ENCODE measurements at regions not wholly inside any gene's neighbourhood (a gene's known extent, or its start where the extent isn't known, plus 50 kb on each side); places are given as distances from the start of the nearest gene placed in this dataset.

GRCh38 chr11:70486731-70487130 lies 88.4 kb downstream of the CTTN start:
- intact Hi-C loops (cut with micrococcal nuclease; ENCODE audit: unreplicated experiment), result no loop called here
- CTCF ChIA-PET, result no interaction called here
- Histone ChIP-seq H3K4me3 (ENCODE audit: low read depth, low read length, poor library complexity, severe bottlenecking) (no peak overlapping the region), H3K4me1 (ENCODE audit: insufficient read depth, low read length, poor library complexity, severe bottlenecking) (peaks cover 9% of the 10 kb centered on the region), H3K36me3 (ENCODE audit: insufficient read depth, low read length, poor library complexity, severe bottlenecking) (no peaks in the 10 kb centered on the region), H3K9me3 (ENCODE audit: low read depth, low read length, poor library complexity, severe bottlenecking) (peaks cover 3% of the 10 kb centered on the region), H3K27ac (ENCODE audit: low read depth, low read length, poor library complexity, severe bottlenecking) (no peak overlapping the region), H3K27me3 (replicated peaks; ENCODE audit: insufficient read depth, low read depth, low read length, poor library complexity) (no peaks in the 10 kb centered on the region)
- BruUV-seq (replicated peaks), result no TSS peak
- DNase-seq (ENCODE audit: low spot score), result no peak
- POLR2A ChIA-PET (ENCODE audit: low non-redundant PET), result no interaction called here
- TF ChIP-seq EZH2 (IDR thresholded peaks at IDR 0.05; ENCODE audit: borderline replicate concordance, low read depth, low read length, poor library complexity, severe bottlenecking) (no peak), CTCF (conservative IDR thresholded peaks at IDR 0.05; ENCODE audit: low read depth, low read length) (no peak)

GRCh38 chr11:70487160-70487559 lies 88.8 kb downstream of the CTTN start:
- no peak for DNase-seq (ENCODE audit: low spot score)
- CTCF ChIA-PET, result no interaction called here
- Histone ChIP-seq H3K4me3 (ENCODE audit: low read depth, low read length, poor library complexity, severe bottlenecking) (no peak overlapping the region), H3K4me1 (ENCODE audit: insufficient read depth, low read length, poor library complexity, severe bottlenecking) (peaks cover 9% of the 10 kb centered on the region), H3K36me3 (ENCODE audit: insufficient read depth, low read length, poor library complexity, severe bottlenecking) (no peaks in the 10 kb centered on the region), H3K27ac (ENCODE audit: low read depth, low read length, poor library complexity, severe bottlenecking) (no peak overlapping the region), H3K9me3 (ENCODE audit: low read depth, low read length, poor library complexity, severe bottlenecking) (peaks cover 3% of the 10 kb centered on the region), H3K27me3 (replicated peaks; ENCODE audit: insufficient read depth, low read depth, low read length, poor library complexity) (no peaks in the 10 kb centered on the region)
- POLR2A ChIA-PET (ENCODE audit: low non-redundant PET), result no interaction called here
- BruUV-seq (replicated peaks), result no TSS peak
- TF ChIP-seq EZH2 (IDR thresholded peaks at IDR 0.05; ENCODE audit: borderline replicate concordance, low read depth, low read length, poor library complexity, severe bottlenecking) (no peak), CTCF (conservative IDR thresholded peaks at IDR 0.05; ENCODE audit: low read depth, low read length) (no peak)
- intact Hi-C loops (cut with micrococcal nuclease; ENCODE audit: unreplicated experiment), result no loop called here

GRCh38 chr11:70487756-70488155 lies 89.4 kb downstream of the CTTN start:
- peaks cover 3% of the 10 kb centered on the region for H3K9me3 ChIP-seq (ENCODE audit: low read depth, low read length, poor library complexity, severe bottlenecking)
- BruUV-seq (replicated peaks), result no TSS peak

More at GRCh38 chr11:70487756-70488155, 89.4 kb downstream of the CTTN start:
- no peak for DNase-seq (ENCODE audit: low spot score)
- Histone ChIP-seq H3K27ac (ENCODE audit: low read depth, low read length, poor library complexity, severe bottlenecking) (no peak overlapping the region), H3K4me1 (ENCODE audit: insufficient read depth, low read length, poor library complexity, severe bottlenecking) (peaks cover 9% of the 10 kb centered on the region), H3K4me3 (ENCODE audit: low read depth, low read length, poor library complexity, severe bottlenecking) (no peak overlapping the region), H3K36me3 (ENCODE audit: insufficient read depth, low read length, poor library complexity, severe bottlenecking) (no peaks in the 10 kb centered on the region), H3K27me3 (replicated peaks; ENCODE audit: insufficient read depth, low read depth, low read length, poor library complexity) (no peaks in the 10 kb centered on the region)
- CTCF ChIA-PET, result no interaction called here
- TF ChIP-seq CTCF (conservative IDR thresholded peaks at IDR 0.05; ENCODE audit: low read depth, low read length) (no peak), EZH2 (IDR thresholded peaks at IDR 0.05; ENCODE audit: borderline replicate concordance, low read depth, low read length, poor library complexity, severe bottlenecking) (no peak)
- POLR2A ChIA-PET (ENCODE audit: low non-redundant PET), result no interaction called here
- intact Hi-C loops (cut with micrococcal nuclease; ENCODE audit: unreplicated experiment), result no loop called here

All from A673 (cell line).